ENCODE measurements at regions not wholly inside any gene's neighbourhood (a gene's known extent, or its start where the extent isn't known, plus 50 kb on each side); places are given as distances from the start of the nearest gene placed in this dataset.

DNA sequence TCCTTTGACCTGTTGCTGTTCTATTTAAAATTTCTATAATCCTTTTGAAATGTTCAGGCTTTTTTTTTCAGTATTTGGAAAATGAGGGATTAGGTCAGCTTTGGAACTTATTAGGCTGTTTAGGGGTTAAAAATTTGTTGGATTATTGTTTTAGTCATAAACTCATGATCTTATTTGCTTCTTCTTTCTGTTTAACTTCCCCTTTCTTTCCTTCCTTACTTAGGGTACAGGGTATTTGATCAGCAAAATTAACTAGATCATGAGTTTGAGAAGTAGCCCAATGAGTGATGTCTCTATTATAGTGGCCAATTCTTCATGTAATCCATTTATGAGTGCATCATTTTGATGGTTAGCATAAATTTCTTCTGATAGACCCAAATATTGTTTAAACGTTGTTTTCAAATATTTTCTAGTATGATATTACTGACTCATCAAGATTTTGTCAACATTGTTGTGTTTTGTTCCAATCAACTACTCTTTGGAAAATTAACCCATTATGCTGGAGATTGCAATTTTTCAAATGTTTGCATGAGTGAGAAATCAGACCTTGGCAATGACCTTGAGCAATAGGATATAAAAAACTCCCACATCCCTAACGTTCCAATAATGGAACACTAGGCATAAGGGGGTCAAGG is 94.4 kb downstream of the OTOR start:
- Histone ChIP-seq H3K36me3 (ENCODE audit: insufficient read depth, low read length) (no peaks in the 10 kb centered on the region), H4K20me1 (ENCODE audit: insufficient read depth, low read length) (no peaks in the 10 kb centered on the region), H2AFZ (ENCODE audit: low read depth, low read length) (no peak overlapping the region), H3K9me3 (ENCODE audit: insufficient read depth, low read depth, low read length) (no peaks in the 10 kb centered on the region), H3K4me1 (ENCODE audit: insufficient read depth, low read length) (no peaks in the 10 kb centered on the region), H3K27me3 (ENCODE audit: insufficient read depth, low read length) (no peaks in the 10 kb centered on the region), H3K9ac (ENCODE audit: low read length) (no peak overlapping the region), H3K4me2 (ENCODE audit: low read length) (no peak overlapping the region), H3K4me3 (ENCODE audit: insufficient read depth, low read depth, low read length) (no peak overlapping the region), H3K79me2 (ENCODE audit: insufficient read depth, low read length) (no peaks in the 10 kb centered on the region), H3K27ac (ENCODE audit: low read depth, low read length) (no peak overlapping the region)
- no peak for TF ChIP-seq EZH2 (IDR thresholded peaks at IDR 0.05; ENCODE audit: insufficient read depth, low read length)
- TF ChIP-seq, protein P1, sequence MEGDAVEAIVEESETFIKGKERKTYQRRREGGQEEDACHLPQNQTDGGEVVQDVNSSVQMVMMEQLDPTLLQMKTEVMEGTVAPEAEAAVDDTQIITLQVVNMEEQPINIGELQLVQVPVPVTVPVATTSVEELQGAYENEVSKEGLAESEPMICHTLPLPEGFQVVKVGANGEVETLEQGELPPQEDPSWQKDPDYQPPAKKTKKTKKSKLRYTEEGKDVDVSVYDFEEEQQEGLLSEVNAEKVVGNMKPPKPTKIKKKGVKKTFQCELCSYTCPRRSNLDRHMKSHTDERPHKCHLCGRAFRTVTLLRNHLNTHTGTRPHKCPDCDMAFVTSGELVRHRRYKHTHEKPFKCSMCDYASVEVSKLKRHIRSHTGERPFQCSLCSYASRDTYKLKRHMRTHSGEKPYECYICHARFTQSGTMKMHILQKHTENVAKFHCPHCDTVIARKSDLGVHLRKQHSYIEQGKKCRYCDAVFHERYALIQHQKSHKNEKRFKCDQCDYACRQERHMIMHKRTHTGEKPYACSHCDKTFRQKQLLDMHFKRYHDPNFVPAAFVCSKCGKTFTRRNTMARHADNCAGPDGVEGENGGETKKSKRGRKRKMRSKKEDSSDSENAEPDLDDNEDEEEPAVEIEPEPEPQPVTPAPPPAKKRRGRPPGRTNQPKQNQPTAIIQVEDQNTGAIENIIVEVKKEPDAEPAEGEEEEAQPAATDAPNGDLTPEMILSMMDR (IDR thresholded peaks at IDR 0.05; ENCODE audit: insufficient read depth, low read depth, low read length): no peak
- Mint-ChIP-seq H3K4me1 (ENCODE audit: low read depth, unreplicated experiment) (peaks cover 12% of the 10 kb centered on the region), H3K9me3 (ENCODE audit: unreplicated experiment) (no peaks in the 10 kb centered on the region), H3K27me3 (ENCODE audit: low read depth, unreplicated experiment) (no peaks in the 10 kb centered on the region), H3K27ac (ENCODE audit: unreplicated experiment) (no peak overlapping the region), H3K4me3 (ENCODE audit: unreplicated experiment) (no peak overlapping the region), H3K36me3 (ENCODE audit: low read depth, unreplicated experiment) (no peaks in the 10 kb centered on the region)
- DNase-seq (ENCODE audit: low read depth): no peak
- no peak for FAIRE-seq

DNA sequence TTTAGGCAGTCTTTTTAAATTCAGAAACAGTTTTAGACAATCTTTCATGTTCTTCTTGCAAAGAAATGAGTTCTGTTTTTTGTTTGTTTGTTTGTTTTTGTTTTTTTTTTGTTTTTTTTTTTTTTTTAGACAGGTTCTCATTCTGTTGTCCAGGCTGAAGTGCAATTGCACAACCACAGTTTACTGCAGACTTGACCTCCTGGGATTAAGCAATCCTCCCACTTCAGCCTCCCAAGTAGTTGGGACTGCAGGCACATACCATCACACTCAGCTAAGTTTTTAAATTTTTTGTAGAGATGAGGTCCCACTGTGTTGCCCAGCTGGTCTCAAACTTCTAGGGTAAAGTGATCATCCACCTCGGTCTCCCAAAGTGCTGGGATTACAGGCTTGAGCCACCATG is 96.2 kb downstream of the OTOR start:
- DNase-seq (ENCODE audit: low read depth) (no peak), FAIRE-seq (no peak)
- H3K9ac ChIP-seq (ENCODE audit: low read length): no peak overlapping the region
- H3K4me2 ChIP-seq (ENCODE audit: low read length): no peak overlapping the region
- no peak overlapping the region for H2AFZ ChIP-seq (ENCODE audit: low read depth, low read length)
- H3K27ac ChIP-seq (ENCODE audit: low read depth, low read length): no peak overlapping the region
- no peak overlapping the region for H3K4me3 Mint-ChIP-seq (ENCODE audit: unreplicated experiment)
- H3K36me3 ChIP-seq (ENCODE audit: insufficient read depth, low read length): no peaks in the 10 kb centered on the region
- H3K27me3 Mint-ChIP-seq (ENCODE audit: low read depth, unreplicated experiment): no peaks in the 10 kb centered on the region
- H3K9me3 Mint-ChIP-seq (ENCODE audit: unreplicated experiment): no peaks in the 10 kb centered on the region
- H4K20me1 ChIP-seq (ENCODE audit: insufficient read depth, low read length): no peaks in the 10 kb centered on the region
- H3K27ac Mint-ChIP-seq (ENCODE audit: unreplicated experiment): no peak overlapping the region
- no peaks in the 10 kb centered on the region for H3K79me2 ChIP-seq (ENCODE audit: insufficient read depth, low read length)
- H3K4me1 Mint-ChIP-seq (ENCODE audit: low read depth, unreplicated experiment): peaks cover 9% of the 10 kb centered on the region
- H3K4me3 ChIP-seq (ENCODE audit: insufficient read depth, low read depth, low read length): no peak overlapping the region
- H3K9me3 ChIP-seq (ENCODE audit: insufficient read depth, low read depth, low read length): no peaks in the 10 kb centered on the region
- no peak for TF ChIP-seq EZH2 (IDR thresholded peaks at IDR 0.05; ENCODE audit: insufficient read depth, low read length)
- TF ChIP-seq, protein P1 (IDR thresholded peaks at IDR 0.05; ENCODE audit: insufficient read depth, low read depth, low read length): no peak
- H3K27me3 ChIP-seq (ENCODE audit: insufficient read depth, low read length): no peaks in the 10 kb centered on the region
- no peaks in the 10 kb centered on the region for H3K36me3 Mint-ChIP-seq (ENCODE audit: low read depth, unreplicated experiment)
- H3K4me1 ChIP-seq (ENCODE audit: insufficient read depth, low read length): no peaks in the 10 kb centered on the region

DNA sequence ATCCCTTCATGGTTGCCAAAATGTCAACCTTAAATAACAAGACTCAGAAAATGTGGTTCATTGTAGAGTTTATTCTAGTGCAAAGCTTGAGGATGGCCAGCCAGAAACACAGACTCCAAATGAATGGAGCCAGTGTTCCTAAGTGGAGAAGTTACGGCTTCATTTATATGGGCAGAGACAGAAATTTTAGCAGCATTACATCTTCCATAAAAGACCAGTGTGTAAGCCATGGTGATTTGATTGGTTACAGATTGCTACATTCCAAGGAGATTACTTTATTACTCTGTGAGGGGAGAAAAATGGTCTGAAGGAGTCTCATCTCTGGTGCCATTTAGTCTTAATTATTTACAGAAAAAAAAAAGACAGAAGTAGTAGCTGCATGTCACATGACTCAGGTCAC is 97.8 kb downstream of the OTOR start:
- Histone ChIP-seq H3K36me3 (ENCODE audit: insufficient read depth, low read length) (no peaks in the 10 kb centered on the region), H4K20me1 (ENCODE audit: insufficient read depth, low read length) (no peaks in the 10 kb centered on the region), H3K9me3 (ENCODE audit: insufficient read depth, low read depth, low read length) (no peaks in the 10 kb centered on the region), H3K4me3 (ENCODE audit: insufficient read depth, low read depth, low read length) (no peak overlapping the region), H3K4me1 (ENCODE audit: insufficient read depth, low read length) (no peaks in the 10 kb centered on the region), H3K27me3 (ENCODE audit: insufficient read depth, low read length) (no peaks in the 10 kb centered on the region), H3K27ac (ENCODE audit: low read depth, low read length) (no peak overlapping the region), H3K4me2 (ENCODE audit: low read length) (no peak overlapping the region), H3K79me2 (ENCODE audit: insufficient read depth, low read length) (no peaks in the 10 kb centered on the region), H3K9ac (ENCODE audit: low read length) (no peak overlapping the region), H2AFZ (ENCODE audit: low read depth, low read length) (no peak overlapping the region)
- Mint-ChIP-seq H3K27me3 (ENCODE audit: low read depth, unreplicated experiment) (no peaks in the 10 kb centered on the region), H3K36me3 (ENCODE audit: low read depth, unreplicated experiment) (no peaks in the 10 kb centered on the region), H3K27ac (ENCODE audit: unreplicated experiment) (no peak overlapping the region), H3K9me3 (ENCODE audit: unreplicated experiment) (no peaks in the 10 kb centered on the region), H3K4me1 (ENCODE audit: low read depth, unreplicated experiment) (peaks cover 9% of the 10 kb centered on the region), H3K4me3 (ENCODE audit: unreplicated experiment) (no peak overlapping the region)
- FAIRE-seq (peak; percentile 13), DNase-seq (ENCODE audit: low read depth) (peak; percentile 42)
- no peak for TF ChIP-seq EZH2 (IDR thresholded peaks at IDR 0.05; ENCODE audit: insufficient read depth, low read length)
- TF ChIP-seq, protein P1 (IDR thresholded peaks at IDR 0.05; ENCODE audit: insufficient read depth, low read depth, low read length): no peak
